ENCODE measurements at regions not wholly inside any gene's neighbourhood (a gene's known extent, or its start where the extent isn't known, plus 50 kb on each side); places are given as distances from the start of the nearest gene placed in this dataset.

GRCh38 chr6:66199171-66199570 is 492.1 kb upstream of the EYS start:
- H3K4me3 ChIP-seq, result no peak overlapping the region
- no TSS peak for BruUV-seq (replicated peaks)
- CTCF ChIA-PET (ENCODE audit: low intra/inter-chr PET ratio), result no interaction called here
- no peak for TF ChIP-seq SNRNP70 (optimal IDR thresholded peaks at IDR 0.05; ENCODE audit: low read depth, low read length)
- TF ChIP-seq PRMT5 (CRISPR knock-in tag; IDR thresholded peaks at IDR 0.05), result no peak
- no peak for TF ChIP-seq MLLT1 (IDR thresholded peaks at IDR 0.05)
- TF ChIP-seq MTF1 (CRISPR knock-in tag; IDR thresholded peaks at IDR 0.05; ENCODE audit: borderline replicate concordance), result no peak
- no peak for TF ChIP-seq HNRNPH1 (optimal IDR thresholded peaks at IDR 0.05; ENCODE audit: low read depth, low read length)
- TF ChIP-seq ZNF282 (CRISPR knock-in tag; IDR thresholded peaks at IDR 0.05), result no peak
- no peak for TF ChIP-seq PTTG1 (tag; IDR thresholded peaks at IDR 0.05; ENCODE audit: low read depth)
- no peak for TF ChIP-seq ATF2 (CRISPR knock-in tag; IDR thresholded peaks at IDR 0.05)
- no peak for TF ChIP-seq ZNF695 (CRISPR knock-in tag; IDR thresholded peaks at IDR 0.05)
- TF ChIP-seq TFAM (CRISPR knock-in tag; conservative IDR thresholded peaks at IDR 0.05), result no peak
- TF ChIP-seq, protein P1, sequence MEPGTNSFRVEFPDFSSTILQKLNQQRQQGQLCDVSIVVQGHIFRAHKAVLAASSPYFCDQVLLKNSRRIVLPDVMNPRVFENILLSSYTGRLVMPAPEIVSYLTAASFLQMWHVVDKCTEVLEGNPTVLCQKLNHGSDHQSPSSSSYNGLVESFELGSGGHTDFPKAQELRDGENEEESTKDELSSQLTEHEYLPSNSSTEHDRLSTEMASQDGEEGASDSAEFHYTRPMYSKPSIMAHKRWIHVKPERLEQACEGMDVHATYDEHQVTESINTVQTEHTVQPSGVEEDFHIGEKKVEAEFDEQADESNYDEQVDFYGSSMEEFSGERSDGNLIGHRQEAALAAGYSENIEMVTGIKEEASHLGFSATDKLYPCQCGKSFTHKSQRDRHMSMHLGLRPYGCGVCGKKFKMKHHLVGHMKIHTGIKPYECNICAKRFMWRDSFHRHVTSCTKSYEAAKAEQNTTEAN (CRISPR knock-in tag; IDR thresholded peaks at IDR 0.05), result no peak
- no peak for TF ChIP-seq TAF7 (tag; IDR thresholded peaks at IDR 0.05)
- no peak for TF ChIP-seq PATZ1 (CRISPR knock-in tag; IDR thresholded peaks at IDR 0.05; ENCODE audit: borderline replicate concordance)
- TF ChIP-seq PBX2 (CRISPR knock-in tag; IDR thresholded peaks at IDR 0.05; ENCODE audit: low read depth), result no peak
- TF ChIP-seq PBX2 (tag; conservative IDR thresholded peaks at IDR 0.05; ENCODE audit: low read depth), result no peak
- no peak for TF ChIP-seq ZNF717 (CRISPR knock-in tag; IDR thresholded peaks at IDR 0.05)

More at GRCh38 chr6:66199171-66199570, 492.1 kb upstream of the EYS start:
- POLR2A ChIA-PET, result no interaction called here
- no peaks in the 10 kb centered on the region for H3K4me1 ChIP-seq (replicated peaks in 1 of 2; ENCODE audit: control insufficient read depth in 2 of 2, insufficient read depth in 2 of 2, low read length in 2 of 2)
- no peaks in the 10 kb centered on the region for H3K9me1 ChIP-seq (ENCODE audit: control insufficient read depth, insufficient read depth, low read length)
- no peak overlapping the region for H3K27ac ChIP-seq (ENCODE audit: extremely low read depth, low read depth, low read length)
- no peak overlapping the region for H3K9ac ChIP-seq (ENCODE audit: insufficient read depth in 1 of 2, low read depth in 2 of 2, low read length in 2 of 2)
- intact Hi-C loops (cut with micrococcal nuclease), result no loop called here
- in situ Hi-C loops (cut with MboI), result no loop called here
- FAIRE-seq (no peak), DNase-seq (ENCODE audit: extremely low read depth in 1 of 4, low spot score in 3 of 4) (no peak), ATAC-seq (no peak)
- 12% methylated on average over 2 of the region's 2 CpGs for WGBS (ENCODE audit: insufficient coverage, low coverage, missing lambda C conversion rate)
- no peaks in the 10 kb centered on the region for H4K20me1 ChIP-seq (replicated peaks; ENCODE audit: control insufficient read depth, insufficient read depth, low read length)
- H3K27me3 ChIP-seq (ENCODE audit: control insufficient read depth in 2 of 2, insufficient read depth in 2 of 2, low read length in 2 of 2), result no peaks in the 10 kb centered on the region
- H2AFZ ChIP-seq (ENCODE audit: low read depth, low read length), result no peak overlapping the region
- no peaks in the 10 kb centered on the region for H3K9me3 ChIP-seq (replicated peaks; ENCODE audit: control insufficient read depth, insufficient read depth, low read depth, low read length)
- H3K36me3 ChIP-seq (ENCODE audit: control insufficient read depth, insufficient read depth, low read length), result no peaks in the 10 kb centered on the region
- no peaks in the 10 kb centered on the region for H3K79me2 ChIP-seq (ENCODE audit: control insufficient read depth, insufficient read depth, low read length)
- no peak overlapping the region for H3K4me2 ChIP-seq (ENCODE audit: insufficient read depth, low read length)

Measured in K562 (cell line).